ACHN (cell line): ENCODE measurements at regions not wholly inside any gene's neighbourhood (a gene's known extent, or its start where the extent isn't known, plus 50 kb on each side); places are given as distances from the start of the nearest gene placed in this dataset.
"Not testable (repeated sequence)": the region's sequence is repeated elsewhere in the genome, so short reads cannot be mapped to it uniquely, and the experiment has no call there.

Experiments
- DNase-seq: peaks from one replicate; pipeline ENCODE4 v3.0.0-alpha.2; 2015
- in situ Hi-C: cut with HindIII; loops from 2 replicates; pipeline ENCODE4 v1.10.0; 2017; ENCODE audit warnings: low sequenced_read_pairs, low pct_ligation_motif_present, low pct_unique_long_range_greater_than_20kb

DNA sequence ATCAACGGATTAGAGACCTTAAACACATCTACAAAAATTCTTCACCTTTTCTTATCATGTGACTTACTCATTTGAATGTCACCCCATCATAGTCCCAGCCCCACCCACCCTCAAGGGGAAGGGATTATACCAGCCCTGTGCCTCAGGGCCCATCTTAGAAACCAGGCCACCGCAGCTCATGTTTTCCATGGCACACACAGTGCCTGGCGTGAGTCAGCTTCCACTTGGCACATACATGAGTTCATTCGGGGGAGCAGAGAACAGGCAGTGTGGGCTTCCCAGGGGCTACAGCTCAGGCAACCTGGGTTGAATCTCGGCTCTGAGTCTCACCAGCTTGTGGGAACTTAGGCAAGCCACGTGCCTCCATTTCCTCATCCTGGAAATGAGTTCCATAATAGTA lies 310.6 kb downstream of the NPHP4 start:
- in situ Hi-C loops: no loop called here
- DNase-seq: no peak

DNA sequence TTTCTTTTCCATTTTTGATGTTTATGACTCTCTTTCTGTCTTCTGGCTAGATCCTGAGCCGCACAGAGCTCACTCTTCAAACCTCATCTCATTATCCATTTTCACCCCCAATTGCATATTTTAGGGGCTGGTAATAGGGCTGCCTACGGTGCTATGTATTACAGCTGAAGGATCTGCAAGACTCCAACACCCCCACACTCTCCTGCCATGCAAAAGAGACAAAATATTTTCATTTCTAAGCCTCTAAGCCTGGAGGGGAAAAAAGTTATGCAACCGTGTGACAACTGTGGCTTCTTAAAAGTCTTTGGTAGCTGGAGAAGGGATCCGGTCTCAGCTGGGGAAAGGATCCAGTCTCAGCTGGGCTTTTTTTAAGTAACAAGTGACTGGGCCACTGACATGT lies 311.6 kb downstream of the NPHP4 start:
- in situ Hi-C loops: no loop called here
- no peak for DNase-seq

DNA sequence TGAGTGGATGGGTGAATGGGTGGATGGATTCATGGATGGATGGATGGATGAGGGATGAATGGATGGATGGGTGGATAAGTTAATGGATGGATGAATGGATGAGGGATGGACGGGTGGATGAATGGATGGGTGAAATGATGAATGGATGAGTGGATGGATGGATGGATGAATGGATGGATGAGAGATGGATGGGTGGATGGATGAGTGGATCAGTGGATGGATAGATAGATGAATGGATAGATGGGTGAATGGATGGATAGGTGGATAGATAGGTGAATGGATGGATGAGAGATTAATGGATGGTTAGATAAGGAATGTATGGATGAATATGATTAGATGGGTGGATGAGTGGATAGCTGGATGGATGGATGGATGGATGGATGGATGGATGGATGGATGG lies 313.5 kb downstream of the NPHP4 start:
- DNase-seq: no peak
- in situ Hi-C loops: no loop called here

DNA sequence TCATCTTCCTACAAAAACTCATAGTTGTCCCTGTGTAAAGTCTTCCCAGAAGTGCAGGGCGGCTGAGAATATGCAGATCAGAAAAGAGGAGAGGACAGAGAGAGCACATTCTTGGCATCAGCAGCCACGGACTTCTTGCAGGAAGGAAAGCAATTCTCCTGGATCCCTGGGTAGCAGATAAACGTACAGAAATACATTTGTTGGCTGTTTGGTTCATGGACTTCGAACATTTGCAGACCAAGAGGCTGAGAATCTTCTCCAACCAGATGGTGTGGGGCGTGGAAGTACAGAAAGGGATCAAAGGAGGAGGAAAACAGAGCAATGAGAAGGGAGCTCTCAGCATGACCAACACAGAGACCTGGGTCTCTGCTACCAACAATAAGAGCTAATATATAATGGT lies 319.9 kb downstream of the NPHP4 start:
- in situ Hi-C loops, DNase-seq: not testable (repeated sequence)

DNA sequence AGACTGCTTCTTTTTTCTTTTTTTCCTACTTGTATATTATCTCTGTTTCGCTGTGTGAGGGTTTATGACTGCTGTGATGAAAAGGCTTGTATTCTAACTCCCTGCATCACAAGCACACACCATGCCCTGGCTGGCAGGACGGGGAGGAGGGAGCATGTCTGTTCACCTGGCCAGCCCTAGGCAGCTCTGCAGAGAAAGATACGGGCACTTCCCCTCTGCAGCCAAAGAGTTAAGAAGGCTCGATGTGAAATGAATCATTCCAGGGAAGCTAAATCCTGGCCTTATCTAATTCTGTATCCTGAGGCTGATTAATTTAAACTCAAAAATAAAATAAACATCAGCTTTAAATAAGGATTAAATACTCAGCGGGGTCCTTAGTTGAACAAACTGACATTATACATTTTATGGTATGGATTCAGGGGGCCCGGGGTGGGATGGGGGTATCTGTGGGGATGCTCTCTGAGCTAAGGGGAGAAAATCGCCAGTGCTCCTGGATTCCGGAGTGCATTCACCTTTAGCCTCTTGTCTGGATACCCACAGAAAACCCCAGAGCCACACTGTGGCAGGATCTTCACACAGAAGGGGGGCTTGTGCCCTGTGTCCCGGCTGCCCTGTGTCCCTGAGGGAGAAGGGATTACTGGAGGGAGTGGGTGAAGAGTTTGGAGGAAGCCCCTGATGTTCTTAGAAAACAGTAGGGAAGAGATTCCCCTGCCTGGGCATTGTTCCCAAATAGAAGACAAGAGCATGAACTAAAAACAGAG lies 321.5 kb downstream of the NPHP4 start:
- in situ Hi-C loops: no loop called here
- no peak for DNase-seq

DNA sequence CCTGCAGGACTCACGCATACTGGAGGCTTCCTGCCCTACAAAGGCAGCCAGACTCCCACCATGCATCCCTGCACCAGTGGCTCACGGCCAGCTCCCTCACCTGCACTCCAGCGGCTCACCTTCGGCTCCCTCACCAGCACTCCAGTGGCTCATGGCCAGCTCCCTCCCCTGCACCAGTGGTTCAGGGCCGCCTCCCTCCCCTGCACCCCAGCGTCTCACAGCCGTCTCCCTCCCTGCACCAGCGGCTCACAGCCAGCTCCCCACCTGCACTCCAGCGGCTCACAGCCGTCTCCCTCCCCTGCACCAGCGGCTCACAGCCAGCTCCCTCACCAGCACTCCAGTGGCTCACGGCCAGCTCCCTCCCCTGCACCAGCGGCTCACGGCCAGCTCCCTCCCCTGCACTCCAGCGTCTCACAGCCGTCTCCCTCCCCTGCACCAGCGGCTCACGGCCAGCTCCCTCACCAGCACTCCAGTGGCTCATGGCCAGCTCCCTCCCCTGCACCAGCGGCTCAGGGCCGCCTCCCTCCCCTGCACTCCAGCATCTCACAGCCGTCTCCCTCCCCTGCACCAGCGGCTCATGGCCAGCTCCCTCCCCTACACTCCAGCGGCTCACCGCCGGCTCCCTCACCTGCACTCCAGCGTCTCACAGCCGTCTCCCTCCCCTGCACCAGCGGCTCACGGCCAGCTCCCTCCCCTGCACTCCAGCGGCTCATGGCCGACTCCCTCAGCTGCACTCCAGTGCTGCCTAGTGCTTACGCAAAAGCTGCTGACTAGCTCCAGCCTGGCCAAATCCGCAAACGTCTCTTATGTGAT lies 324.5 kb downstream of the NPHP4 start:
- in situ Hi-C loops: no loop called here
- DNase-seq: no peak

DNA sequence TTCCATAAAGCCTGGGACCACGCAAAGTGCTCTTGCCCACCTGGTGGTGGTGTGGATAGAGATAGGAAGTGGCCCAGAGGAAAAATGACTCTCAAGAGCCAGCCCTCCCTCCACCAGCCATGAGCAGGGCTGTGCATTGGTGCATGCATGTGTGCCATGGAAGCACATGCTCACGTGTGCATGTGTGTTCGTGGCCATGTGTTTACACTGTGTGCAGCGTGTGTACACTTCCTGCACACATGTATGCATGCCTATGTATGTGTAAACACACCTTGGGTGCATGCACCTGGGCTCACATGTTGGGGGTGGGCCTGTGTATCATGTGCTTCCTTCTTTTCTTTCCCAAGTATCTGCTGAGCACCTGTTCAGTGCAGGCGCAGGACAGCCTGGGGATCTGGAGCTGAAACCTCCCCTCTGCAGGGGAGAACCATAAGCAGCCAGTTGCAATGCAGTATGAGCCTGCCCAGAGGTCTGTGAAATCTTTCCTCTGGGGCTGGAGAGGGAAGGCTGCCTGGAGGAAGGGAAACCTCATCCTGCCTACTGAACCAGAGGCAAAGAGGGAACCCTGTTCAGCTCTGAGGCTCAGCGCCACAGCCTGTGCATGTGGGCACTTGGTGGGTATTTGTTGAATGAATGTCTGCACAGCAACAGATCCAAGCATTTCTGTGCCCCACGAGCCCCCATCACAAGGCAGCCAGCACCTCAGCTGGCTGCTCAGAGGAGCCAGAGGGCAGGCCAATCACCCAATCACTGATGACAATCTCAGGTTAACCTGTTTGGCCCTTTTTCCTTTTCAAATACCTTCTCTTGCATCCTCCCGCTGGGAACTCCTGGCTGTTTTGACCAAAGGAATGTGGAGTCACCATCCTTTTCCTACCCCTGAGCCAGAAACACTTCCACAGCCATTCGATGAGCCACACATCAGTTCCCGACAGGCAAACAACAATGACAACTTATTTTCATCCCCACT lies 327.0 kb downstream of the NPHP4 start:
- in situ Hi-C loops: no loop called here
- DNase-seq: no peak

DNA sequence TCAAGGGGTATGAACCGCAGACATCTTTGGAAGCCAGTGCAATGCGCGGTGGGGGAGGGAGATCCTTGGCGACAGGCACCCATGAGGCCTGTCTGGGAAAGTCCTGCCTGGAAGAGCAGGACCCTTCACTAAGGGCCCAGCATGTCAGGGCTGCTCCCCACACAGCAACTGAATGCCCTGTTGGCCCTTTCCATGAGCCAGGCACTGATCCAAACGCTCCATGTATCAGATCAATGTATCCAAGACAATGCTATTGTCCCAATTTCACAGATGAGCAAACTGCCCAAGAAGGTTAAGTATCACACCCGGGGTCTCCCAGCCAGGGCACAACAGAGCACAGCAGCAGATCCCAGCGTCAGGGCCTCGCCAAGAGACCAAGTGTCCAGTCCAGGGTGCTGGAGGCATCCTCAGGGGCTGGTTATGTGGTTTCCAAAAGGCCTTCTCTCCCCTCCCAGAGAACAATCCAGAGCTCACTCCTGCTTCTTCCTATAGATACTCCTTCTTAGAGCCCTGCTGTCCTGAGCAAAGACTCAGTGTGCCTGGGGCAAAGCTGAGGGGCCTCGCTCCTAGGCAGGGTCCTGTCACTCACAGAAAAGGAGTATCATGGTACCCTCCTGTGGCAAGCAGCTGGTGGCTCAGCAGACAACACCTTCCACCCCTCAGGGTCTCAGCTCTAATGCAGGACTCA lies 328.0 kb downstream of the NPHP4 start:
- DNase-seq: no peak
- in situ Hi-C loops: no loop called here

DNA sequence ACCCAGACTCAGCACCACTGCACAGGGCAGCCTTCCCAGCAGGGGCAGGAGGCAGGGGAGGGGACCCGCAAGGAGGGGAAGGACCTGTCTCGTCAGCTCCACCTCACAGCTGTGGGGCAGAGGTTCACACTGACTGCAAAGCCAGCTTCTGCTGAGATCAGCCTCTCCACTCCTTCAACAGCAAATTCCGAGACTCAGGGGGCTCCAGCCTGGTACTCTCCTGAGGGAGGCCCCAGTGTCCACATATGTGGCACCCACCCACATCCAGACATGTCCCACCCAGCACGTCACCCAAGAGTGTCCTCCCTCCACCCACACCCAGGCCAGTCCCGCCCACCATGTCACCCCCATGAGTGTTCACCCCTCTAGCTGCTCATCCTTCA lies 329.5 kb downstream of the NPHP4 start:
- in situ Hi-C loops: no loop called here
- no peak for DNase-seq

DNA sequence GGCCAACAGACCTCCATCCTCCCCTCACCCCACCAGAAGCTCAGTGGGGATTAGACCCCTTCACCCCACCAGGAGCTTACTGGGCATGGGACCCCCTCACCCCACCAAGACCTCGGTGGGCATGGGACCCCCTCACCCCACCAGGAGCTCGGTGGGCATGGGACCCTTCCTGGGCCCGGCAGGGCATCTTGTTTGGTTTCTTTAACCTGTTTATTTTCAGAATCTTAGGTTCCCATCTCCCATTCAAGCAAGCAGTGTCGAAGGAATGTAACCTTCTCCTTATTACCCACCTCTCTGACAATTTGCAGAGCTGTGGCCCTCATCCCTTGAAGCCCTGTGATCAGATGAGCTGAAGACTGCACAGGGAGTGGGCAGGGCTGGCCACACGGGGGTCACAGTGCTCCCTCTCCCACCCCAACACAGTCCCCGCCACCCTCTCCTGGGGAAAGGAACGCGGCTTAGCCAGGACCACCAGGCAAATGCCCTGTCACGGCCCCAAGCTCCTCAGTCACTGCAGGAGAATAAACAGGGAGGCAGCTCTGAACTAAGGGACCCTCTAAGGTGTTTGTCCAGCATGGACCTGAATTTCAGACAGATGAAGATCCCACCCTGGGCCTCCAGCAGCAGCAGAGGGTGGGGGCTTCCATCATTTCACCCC lies 330.0 kb downstream of the NPHP4 start:
- DNase-seq: no peak
- in situ Hi-C loops: no loop called here

DNA sequence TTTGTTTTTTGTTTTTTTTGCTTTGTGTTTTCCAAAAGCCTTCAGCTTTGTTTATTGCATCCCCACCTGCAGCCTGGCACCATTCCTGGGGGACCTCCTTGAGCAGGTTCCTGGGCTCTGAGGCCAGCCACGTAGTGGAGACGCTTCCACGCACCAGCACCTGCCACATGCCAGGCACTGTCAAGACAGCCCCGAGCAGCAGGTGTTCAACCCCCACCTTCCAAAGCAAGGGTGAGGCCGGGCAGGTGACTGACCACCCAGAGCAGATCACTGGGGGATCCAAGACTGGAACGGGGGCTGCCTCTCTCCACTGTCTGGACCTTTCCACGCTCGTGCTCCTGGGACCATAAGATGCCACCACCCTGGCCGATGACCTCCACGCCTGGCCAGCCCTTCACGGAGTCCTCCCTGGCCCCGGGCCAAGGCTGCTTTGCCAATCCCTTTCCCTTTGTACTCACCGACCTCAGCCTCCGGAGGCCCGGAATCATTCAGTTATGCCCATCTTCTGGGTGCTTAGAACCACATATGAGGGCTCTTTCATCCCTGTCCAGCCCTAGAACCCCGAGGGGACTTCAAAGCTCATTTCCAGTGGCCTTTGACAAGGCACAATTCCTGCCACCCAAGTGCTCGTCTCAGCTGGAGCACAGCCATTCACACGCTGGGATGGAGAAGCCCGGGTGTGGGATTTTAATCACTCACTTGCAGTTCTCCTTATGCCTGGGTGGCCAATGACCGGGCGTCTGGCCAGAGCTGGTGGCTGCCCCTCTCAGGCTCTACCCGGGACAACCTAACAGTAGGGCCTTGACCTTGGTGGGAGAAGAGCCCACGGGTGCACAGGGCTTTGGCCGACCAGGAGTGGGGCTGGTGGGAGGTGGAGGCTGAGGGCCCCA lies 330.8 kb downstream of the NPHP4 start:
- in situ Hi-C loops: no loop called here
- DNase-seq: no peak

DNA sequence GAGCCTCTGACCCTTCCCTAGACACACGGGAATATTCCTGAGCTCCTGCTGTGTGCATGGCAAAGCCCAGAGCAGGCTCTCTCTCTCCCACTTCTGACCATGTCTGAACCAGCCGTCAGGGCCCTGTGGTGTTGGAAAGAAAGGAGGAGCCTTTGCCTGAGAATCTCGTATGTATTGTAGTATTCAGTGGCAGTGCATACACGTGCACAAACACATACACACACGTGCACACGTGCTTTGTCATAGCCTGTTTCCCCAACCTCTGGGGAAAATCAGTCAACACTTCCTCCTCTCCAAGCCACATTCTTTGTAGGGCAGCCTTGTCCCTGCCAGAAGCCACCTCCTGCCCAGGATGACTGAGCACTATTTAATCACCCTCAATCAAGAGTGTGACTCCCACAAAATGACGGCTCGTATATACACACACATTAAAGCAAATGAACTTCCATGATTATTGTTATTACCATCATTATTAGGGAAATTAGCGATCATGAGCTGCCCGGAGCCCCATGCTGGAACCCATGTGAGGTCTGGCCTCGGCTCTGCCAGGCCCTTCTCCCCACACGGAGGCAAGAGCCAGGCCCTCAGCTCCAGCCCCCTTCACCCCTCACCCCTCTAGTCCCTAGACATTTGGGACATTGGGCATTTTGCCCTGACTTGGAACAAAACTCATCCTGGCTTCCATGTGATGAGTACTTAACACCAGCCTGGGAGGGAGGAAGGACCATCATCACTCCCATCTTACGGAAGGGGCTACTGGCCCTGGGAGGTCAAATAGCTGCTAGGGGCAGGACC lies 331.9 kb downstream of the NPHP4 start:
- DNase-seq: no peak
- in situ Hi-C loops: no loop called here

DNA sequence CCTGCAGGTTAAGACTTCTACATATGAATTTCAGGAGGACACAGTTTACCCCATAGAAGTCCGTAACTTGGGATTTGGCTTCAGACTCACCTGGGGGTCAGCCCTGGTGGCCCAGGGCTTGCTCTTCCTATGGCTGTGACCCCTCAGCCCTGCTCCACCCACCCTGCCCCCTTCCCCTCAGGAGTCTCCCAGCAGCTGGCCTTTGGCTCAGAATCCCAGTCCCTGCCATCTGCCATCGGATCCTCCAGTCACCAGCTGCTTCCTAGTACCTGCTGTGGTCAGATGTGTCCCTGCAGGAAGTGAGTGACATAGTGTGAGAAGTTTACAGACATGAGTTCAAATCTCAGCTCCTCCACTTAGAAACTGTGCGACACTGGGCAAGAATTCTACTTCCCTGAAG lies 332.6 kb downstream of the NPHP4 start:
- in situ Hi-C loops: no loop called here
- no peak for DNase-seq

DNA sequence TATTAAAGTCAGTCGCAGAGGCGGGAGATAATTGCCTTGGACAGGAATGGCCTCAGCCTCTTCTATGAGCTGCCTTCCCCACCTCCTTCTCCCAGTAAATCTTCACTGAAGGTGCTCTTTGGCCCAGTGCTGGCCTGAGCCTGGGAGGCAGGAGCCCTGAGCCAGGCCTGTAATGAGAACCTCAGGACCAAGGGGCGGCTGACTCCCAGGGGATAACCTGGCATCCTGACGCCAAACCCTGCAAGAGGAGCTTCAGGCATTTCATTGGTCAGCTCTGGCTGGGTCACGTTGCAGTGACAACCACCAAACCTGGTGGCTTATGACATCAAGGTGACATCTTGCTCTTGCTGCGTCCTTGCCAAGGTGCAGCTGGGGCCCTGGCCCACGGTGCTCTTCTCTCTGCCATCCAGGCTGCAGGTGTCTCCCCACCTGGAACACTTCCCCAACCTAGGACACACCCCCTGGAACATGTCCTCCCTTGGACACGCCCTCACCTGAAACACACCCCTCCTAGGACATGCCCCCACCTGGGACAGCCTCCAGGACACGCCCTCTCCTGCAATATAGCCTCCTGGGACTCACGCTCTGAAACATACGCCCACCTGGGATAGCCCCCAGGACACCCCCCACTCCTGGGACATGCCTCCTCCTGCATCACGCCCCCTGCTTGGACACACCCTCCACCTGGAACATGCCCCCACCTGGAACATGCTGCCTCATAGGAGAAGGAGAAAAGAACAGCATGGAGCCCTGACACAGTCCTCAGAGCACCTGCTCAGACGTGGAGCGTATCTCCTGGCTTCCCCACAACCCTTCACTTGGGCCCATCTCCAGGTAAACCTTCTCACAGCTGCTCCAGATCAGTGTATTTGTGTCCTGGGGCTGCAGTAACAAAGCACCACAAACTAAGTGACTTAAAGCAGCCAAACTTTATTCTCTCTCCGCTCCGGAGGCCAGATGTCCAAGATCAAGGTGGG lies 333.6 kb downstream of the NPHP4 start:
- no peak for DNase-seq

More for the DNA sequence above, 333.6 kb downstream of the NPHP4 start:
- in situ Hi-C loops: no loop called here
